ENCODE measurements at regions not wholly inside any gene's neighbourhood (a gene's known extent, or its start where the extent isn't known, plus 50 kb on each side); places are given as distances from the start of the nearest gene placed in this dataset.

DNA sequence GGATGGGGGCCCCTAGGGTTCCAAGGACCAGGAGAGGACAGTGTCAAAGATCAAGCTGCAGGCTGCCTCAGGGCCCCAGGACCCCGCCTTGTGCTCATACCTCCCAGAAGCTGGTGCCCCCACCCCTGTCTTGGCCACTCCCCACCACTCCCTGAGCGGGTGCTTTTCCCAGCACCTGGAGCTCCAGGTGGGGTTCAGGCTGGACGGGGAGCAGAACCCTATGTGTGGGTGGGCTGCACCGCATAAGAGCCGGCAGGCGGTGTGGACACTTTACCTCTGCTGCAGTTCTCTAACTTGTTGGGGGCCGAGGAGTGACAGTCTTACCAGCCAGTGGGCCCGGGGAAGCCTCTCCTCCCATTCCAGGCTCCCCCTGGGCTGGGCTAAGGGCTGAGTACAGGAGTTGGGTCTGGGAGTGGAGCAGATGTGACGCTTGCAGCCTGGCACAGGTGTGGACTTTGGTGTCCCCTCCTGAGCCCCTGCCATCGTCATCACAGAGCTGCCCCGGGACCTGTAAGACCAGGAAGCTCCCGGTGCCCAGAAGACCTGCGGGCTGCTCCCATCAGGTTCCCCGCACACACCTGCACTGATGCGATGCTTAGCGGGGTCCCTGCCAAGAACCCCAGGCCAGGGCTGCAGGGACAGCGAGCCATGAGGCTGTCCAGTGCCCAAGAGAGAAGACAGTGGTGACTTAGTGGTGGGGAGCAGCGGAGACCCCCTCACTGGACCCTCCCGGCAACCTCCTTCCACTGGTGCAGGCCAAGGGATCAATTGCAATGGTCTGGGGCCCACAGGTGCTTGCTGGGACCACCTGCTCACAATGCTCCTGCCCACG, 674.5 kb downstream of the BRD1 start:
- in situ Hi-C loops (cut with HindIII; ENCODE audit: low pct_unique_long_range_greater_than_20kb, low sequenced_read_pairs), result no loop called here
- DNase-seq (ENCODE audit: low read depth in 1 of 2, low spot score in 1 of 2), result no peak
- TF ChIP-seq JUND (IDR thresholded peaks at IDR 0.05; ENCODE audit: low read depth), result no peak

DNA sequence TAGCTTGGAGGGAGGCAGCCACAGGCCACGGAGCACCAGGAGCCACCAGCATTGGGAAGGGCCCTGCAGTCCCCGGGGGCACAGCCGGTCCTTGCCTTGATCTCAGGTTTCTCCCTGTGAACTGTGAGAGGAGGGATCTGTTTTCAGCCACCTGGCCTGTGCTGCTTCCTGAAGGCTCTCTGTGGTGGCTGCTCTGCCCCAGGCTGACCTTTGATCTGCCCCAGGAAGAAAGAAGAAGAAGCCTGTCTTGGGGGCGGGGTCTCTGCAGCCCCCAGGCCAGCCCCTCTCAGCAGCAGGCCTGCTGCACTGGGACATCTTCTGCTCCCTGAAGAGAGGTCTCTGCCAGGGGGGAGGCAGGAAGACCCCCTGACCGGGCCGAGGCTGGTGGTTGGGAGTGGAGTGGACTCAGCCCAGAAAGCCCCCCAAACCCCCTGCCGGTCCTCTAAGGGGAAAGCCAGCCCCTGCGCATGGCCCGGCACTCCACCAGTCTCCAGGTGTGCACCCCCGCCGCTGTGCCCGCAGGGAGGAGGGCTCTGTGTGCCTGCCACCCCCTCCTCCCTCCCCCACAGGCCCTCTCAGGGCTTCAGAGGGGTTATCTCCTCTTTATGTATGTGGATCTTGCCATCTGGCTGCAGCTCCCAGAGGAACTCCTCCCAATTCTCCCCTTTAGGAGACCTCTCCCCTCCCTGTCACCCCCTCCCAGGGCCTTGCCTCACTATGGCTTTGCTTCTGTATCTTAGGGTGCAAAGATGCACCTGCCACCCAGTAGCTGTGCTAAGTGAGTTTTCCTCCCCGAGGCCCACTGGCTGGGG, 675.3 kb downstream of the BRD1 start:
- in situ Hi-C loops (cut with HindIII; ENCODE audit: low pct_unique_long_range_greater_than_20kb, low sequenced_read_pairs), result no loop called here
- DNase-seq (ENCODE audit: low read depth in 1 of 2, low spot score in 1 of 2), result no peak
- no peak for TF ChIP-seq JUND (IDR thresholded peaks at IDR 0.05; ENCODE audit: low read depth)

DNA sequence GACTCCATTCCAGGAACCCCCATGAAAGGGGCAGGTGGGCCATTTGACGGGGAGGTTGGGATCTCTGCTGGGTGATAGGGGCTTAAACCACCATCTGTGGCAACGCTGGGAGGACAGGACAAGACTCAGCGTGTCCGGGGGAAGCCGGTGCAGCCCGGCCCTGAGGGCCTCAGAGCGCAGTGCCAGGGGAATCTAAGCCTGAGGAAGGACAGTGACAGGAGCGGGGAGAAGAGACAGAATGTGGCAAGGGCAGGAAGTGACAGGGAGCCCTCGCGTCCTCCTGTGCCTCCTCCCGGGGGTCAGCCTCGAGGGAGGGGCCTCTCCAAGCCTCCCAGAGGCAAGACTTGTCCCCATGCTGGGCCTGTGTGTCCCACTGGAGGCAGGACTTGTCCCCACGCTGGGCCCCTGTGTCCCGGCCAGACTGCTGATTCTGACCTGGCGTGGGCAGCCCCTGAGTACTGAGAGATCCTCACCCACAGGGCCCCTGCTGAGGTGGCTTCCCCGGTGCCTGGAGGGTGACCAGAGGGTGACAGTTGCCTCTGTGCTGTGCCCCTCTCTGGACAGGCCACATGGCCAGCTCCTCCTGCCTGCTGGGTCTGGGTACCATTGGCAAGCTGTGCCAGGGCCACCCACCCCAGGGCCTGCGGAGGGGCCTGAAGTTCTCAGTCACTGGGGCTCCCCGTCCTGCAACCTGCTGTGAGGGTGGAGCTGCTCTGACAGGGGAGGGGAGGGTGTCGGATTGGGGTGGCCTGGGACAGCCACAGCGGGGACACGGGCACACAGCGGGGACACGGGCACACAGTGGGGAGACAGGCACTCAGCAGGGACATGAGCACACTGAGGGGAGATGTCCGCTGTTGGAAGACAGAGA, 676.2 kb downstream of the BRD1 start:
- TF ChIP-seq JUND (IDR thresholded peaks at IDR 0.05; ENCODE audit: low read depth), result no peak
- no peak for DNase-seq (ENCODE audit: low read depth in 1 of 2, low spot score in 1 of 2)
- in situ Hi-C loops (cut with HindIII; ENCODE audit: low pct_unique_long_range_greater_than_20kb, low sequenced_read_pairs), result no loop called here

DNA sequence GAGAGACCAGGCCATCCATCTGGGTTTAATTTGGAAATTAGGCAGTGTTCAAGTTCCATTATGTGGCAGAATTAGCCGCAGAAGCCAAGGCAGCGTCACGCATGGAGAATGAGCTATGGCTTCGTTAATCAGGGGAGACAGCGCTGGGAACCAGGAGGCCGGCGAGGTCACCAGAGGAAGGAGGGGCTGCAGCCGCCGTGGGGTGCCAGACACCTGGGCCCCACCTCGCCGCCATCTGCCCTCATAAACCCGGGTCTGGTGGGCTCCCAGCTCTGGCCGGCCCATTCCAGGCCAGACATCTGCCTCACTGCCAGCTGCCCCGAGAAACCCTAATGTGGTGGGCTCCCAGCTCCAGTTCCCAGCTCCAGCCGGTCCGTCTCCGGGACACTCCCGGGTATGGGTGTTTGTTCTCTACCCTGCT, 676.9 kb downstream of the BRD1 start:
- DNase-seq (ENCODE audit: low read depth in 1 of 2, low spot score in 1 of 2), result no peak
- in situ Hi-C loops (cut with HindIII; ENCODE audit: low pct_unique_long_range_greater_than_20kb, low sequenced_read_pairs), result no loop called here
- no peak for TF ChIP-seq JUND (IDR thresholded peaks at IDR 0.05; ENCODE audit: low read depth)

DNA sequence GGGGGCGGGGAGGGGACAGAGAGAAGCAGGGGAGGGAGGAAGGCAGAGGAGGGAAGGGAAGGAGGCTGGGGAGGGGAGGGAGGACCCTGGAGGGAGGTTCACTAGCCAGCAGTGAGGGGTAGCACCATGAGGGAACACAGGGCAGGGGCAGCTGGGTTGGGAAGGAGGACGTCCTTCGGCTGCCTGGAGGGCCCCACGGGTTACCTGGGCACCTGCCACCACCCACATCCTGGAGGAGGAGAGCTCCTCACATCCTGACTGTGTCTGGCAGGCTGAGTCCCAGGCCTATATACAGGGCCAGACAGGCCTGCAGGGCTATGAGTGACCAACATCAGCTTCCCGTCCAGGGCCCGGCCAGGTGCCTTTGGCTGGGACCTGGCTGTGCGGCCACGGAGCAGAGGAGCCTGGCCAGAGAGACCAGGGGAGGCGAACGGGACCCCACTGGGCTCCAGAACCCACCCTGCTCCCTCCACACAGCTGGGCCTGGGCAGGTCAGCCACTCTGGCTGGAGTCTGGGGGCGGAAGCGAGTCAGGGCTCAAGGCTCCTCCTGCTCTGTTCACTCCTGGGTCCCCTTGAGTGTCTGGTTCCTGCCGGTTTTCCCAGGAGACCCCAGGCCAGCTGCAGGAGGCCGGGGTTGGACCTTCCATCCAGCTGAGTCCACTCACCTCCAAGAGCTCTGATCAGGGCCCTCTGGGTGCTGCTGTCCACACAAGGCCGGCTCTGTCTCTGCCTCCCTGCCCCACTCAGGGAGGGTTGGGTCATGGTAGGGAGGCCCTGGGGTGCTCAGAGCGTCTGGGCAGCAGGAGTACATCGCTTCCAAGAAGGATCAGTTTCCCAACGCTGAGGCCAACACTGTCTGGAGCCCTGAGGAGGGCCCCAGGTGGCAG, 677.7 kb downstream of the BRD1 start:
- no peak for DNase-seq (ENCODE audit: low read depth in 1 of 2, low spot score in 1 of 2)
- in situ Hi-C loops (cut with HindIII; ENCODE audit: low pct_unique_long_range_greater_than_20kb, low sequenced_read_pairs), result no loop called here
- TF ChIP-seq JUND (IDR thresholded peaks at IDR 0.05; ENCODE audit: low read depth), result no peak

DNA sequence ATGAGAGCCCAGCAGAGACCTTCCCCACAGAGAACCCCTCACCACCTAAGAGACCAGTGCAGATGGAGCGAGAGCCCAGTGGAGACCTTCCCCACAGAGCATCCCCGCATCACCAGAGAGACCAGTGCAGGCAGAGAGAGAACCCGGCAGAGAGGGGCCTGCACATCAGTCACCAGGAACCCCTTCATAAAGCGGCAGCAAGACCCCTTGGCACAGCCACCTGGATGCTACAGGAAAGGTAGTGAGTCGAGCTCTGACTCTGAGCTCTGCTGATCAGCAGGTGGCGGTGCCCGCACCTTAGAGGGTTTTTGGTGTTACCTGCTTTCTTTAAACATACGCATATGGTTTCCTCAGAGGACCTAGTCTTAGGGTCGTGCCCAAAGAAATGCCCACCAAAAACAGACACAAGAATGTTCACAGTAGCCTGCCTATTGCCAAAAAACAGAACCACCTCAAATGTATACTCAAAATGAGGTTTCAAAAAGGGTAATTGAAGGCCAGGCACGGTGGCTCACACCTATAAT, 678.7 kb downstream of the BRD1 start:
- in situ Hi-C loops (cut with HindIII; ENCODE audit: low pct_unique_long_range_greater_than_20kb, low sequenced_read_pairs), result no loop called here
- DNase-seq (ENCODE audit: low read depth in 1 of 2, low spot score in 1 of 2), result no peak
- no peak for TF ChIP-seq JUND (IDR thresholded peaks at IDR 0.05; ENCODE audit: low read depth)

DNA sequence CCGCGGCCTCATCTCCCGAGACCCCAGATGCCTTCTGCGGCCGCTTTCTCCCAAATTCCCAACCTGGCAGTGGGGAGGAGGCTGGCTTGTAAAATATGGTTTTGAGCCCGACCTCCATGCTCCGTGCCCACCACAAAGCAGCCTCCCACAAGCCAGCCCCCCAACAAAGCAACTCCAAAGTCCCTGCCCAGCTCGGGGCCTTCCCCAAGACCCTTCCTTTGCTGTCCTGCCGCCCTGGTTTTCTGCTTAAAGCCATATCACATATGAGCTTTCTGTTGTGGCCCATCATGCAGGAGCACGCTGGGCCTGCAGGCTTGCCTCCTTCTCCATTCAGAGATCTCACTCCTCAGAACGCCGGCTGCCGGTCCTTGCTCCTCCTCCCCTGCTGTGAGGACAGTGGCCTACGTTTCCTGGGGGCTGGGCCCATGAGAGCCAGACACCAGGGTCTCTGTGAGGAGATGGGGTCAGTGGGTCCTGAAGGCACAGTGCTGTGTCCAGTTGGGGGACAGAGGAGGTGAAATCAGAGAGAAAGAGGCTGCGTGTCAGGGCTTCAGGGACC, 680.0 kb downstream of the BRD1 start:
- in situ Hi-C loops (cut with HindIII; ENCODE audit: low pct_unique_long_range_greater_than_20kb, low sequenced_read_pairs), result no loop called here
- TF ChIP-seq JUND (IDR thresholded peaks at IDR 0.05; ENCODE audit: low read depth), result no peak
- DNase-seq (ENCODE audit: low read depth in 1 of 2, low spot score in 1 of 2), result no peak

DNA sequence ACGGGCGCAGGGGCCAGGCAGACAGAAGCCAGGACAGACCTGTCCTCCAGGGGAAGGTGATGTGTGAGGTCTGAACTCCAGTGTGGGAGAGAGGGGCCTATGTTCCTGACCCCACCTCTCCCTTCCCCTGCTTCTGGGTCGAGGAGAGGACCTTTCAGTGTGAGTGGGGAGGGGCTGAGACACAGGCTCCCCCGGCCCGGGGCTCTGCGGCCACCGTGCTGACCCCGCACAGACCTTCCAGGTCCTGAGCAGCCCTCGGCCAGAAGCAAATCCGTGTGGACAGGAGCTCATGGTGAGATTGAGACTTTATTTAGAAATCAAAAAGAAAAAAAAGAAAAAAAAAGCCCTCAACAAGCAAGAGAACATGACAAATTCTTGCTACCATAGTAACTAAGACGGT, 680.5 kb downstream of the BRD1 start:
- TF ChIP-seq JUND (IDR thresholded peaks at IDR 0.05; ENCODE audit: low read depth), result no peak
- DNase-seq (ENCODE audit: low read depth in 1 of 2, low spot score in 1 of 2), result no peak
- in situ Hi-C loops (cut with HindIII; ENCODE audit: low pct_unique_long_range_greater_than_20kb, low sequenced_read_pairs), result no loop called here

DNA sequence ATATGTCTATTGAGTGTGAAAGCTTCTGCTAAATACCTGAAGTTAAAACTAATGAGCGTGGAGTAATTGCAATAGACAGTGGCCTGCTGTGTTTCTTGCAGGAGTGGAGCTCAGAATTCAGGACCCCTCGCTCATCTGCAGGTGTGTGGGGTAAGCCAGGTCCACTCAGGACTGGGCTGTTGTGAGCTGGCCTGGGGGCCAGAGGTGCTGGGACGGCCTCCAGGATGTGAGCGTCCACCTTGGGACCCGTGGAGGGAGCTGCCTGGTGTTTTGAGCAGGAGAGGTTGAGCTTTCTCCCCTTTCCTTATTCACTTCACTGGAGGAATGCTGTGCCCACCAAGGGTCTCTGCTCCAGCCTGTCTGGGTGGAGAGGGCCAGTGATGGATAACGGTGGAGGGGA, 681.2 kb downstream of the BRD1 start:
- in situ Hi-C loops (cut with HindIII; ENCODE audit: low pct_unique_long_range_greater_than_20kb, low sequenced_read_pairs), result no loop called here
- no peak for DNase-seq (ENCODE audit: low read depth in 1 of 2, low spot score in 1 of 2)
- no peak for TF ChIP-seq JUND (IDR thresholded peaks at IDR 0.05; ENCODE audit: low read depth)

DNA sequence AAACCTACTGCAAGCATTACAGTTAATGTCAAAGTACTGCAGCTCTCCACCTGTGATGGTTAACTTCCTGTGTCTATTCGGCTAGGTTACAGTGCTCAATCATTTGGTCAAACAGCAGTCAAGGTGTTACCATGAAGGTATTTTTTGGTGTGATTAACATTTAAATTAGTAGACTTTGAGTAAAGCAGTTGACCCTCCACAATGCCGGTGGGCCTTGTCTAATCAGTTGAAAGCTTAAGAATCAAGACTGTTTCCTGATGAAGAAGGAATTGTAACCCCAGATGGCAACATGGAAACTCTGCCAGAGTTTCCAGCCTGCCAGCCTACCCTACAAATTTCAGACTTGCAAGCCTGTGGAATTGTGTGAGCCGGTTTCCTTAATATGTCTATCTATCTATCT, 683.9 kb downstream of the BRD1 start:
- DNase-seq (ENCODE audit: low read depth in 1 of 2, low spot score in 1 of 2), result no peak
- no peak for TF ChIP-seq JUND (IDR thresholded peaks at IDR 0.05; ENCODE audit: low read depth)
- in situ Hi-C loops (cut with HindIII; ENCODE audit: low pct_unique_long_range_greater_than_20kb, low sequenced_read_pairs), result no loop called here

DNA sequence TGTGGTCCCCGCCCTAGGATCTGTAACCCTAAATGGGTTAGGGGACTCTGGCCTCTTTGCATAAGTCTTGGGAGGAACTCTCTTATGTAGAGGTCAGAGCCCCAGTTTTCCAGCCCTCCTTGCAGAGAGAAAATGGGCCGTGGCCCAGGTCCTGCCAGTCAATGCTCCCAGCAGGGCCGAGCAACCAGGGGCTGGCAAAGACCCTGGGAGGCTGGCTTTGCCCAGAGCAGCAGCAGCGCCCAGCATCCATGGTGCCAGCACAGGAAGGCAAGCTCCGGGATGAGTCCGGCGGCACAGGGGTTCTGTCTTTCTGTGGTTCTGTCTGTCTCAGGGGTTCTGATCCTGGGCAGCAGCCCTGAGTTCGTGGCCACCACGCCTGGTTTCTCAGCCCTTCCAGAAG, 684.8 kb downstream of the BRD1 start:
- TF ChIP-seq JUND (IDR thresholded peaks at IDR 0.05; ENCODE audit: low read depth), result no peak
- in situ Hi-C loops (cut with HindIII; ENCODE audit: low pct_unique_long_range_greater_than_20kb, low sequenced_read_pairs), result no loop called here
- no peak for DNase-seq (ENCODE audit: low read depth in 1 of 2, low spot score in 1 of 2)
